Liver (tissue), 8 donors: ENCODE measurements at regions not wholly inside any gene's neighbourhood (a gene's known extent, or its start where the extent isn't known, plus 50 kb on each side); places are given as distances from the start of the nearest gene placed in this dataset.

ENCODE experiments used
- DNase-seq: peaks from one replicate; pipeline ENCODE4 v3.0.0-alpha.2; 2017; ENCODE audit warnings: low spot score
- H3K27ac ChIP-seq, 2 donors: one replicate each; pipeline ENCODE4 v1.7.0; 2013; ENCODE audit warnings: inconsistent platforms in 2 of 2, low read length in 2 of 2, control low read depth in 1 of 2, low read depth in 1 of 2, mild to moderate bottlenecking in 1 of 2
- H3K27me3 ChIP-seq, 4 donors: one replicate each; pipeline versions ENCODE4 v1.6.1 to v1.7.0; 2013; ENCODE audit warnings: low read length in 3 of 4, inconsistent platforms in 1 of 4, mild to moderate bottlenecking in 1 of 4, moderate library complexity in 1 of 4; ENCODE audit not compliant: control insufficient read depth in 4 of 4, insufficient read depth in 4 of 4
- H3K36me3 ChIP-seq, 4 donors: one replicate each; pipeline versions ENCODE4 v1.6.1 to v1.7.0; 2013; ENCODE audit warnings: low read length in 3 of 4, mild to moderate bottlenecking in 3 of 4, low read depth in 1 of 4, moderate library complexity in 1 of 4; ENCODE audit not compliant: control insufficient read depth in 4 of 4, insufficient read depth in 3 of 4
- H3K4me1 ChIP-seq, 4 donors: one replicate each; pipeline versions ENCODE4 v1.6.1 to v1.7.0; 2013; ENCODE audit warnings: low read length in 3 of 4, mild to moderate bottlenecking in 3 of 4, moderate library complexity in 1 of 4; ENCODE audit not compliant: control insufficient read depth in 4 of 4, insufficient read depth in 4 of 4
- H3K4me3 ChIP-seq, 3 donors: one replicate each; pipeline versions ENCODE4 v1.6.1 to v1.7.0; 2013; ENCODE audit warnings: low read length in 3 of 3, control low read depth in 1 of 3, low read depth in 1 of 3, mild to moderate bottlenecking in 1 of 3
- H3K9ac ChIP-seq, 2 donors: one replicate each; pipeline ENCODE4 v1.7.0; 2013; ENCODE audit warnings: low read length in 2 of 2, mild to moderate bottlenecking in 2 of 2, moderate library complexity in 2 of 2, control low read depth in 1 of 2, low read depth in 1 of 2
- H3K9me3 ChIP-seq, 4 donors: one replicate each; pipeline versions ENCODE4 v1.6.1 to v1.7.0; 2013; ENCODE audit warnings: low read length in 3 of 4; ENCODE audit not compliant: control insufficient read depth in 4 of 4
- ATF3 ChIP-seq: IDR thresholded peaks from 2 replicates; pipeline ENCODE4 v1.6.1; 2016; ENCODE audit warnings: antibody characterized with exemption
- CTCF ChIP-seq: fragments of 150-350 bp; IDR thresholded peaks from 2 replicates; pipeline ENCODE4 v1.5.1; 2017; ENCODE audit warnings: improper control_type of control experiment, low read depth, low read length; ENCODE audit not compliant: missing input control
- FOXA2 ChIP-seq: IDR thresholded peaks from 2 replicates; pipeline ENCODE4 v1.6.1; 2016; ENCODE audit warnings: antibody characterized with exemption
- GABPA ChIP-seq, 2 donors: IDR thresholded peaks in 1 of 2; conservative IDR thresholded peaks in 1 of 2; 2 replicates each; pipeline ENCODE4 v1.6.1; 2016; ENCODE audit warnings: antibody characterized with exemption in 2 of 2, mild to moderate bottlenecking in 1 of 2, moderate library complexity in 1 of 2
- HNF4G ChIP-seq: IDR thresholded peaks from 2 replicates; pipeline ENCODE4 v1.6.1; 2016; ENCODE audit warnings: antibody characterized with exemption
- JUND ChIP-seq, 2 donors: IDR thresholded peaks; 2 replicates each; pipeline ENCODE4 v1.6.1; 2016; ENCODE audit warnings: antibody characterized with exemption in 2 of 2
- MAX ChIP-seq: IDR thresholded peaks from 2 replicates; pipeline ENCODE4 v1.6.1; 2016; ENCODE audit warnings: antibody characterized with exemption
- NR2F2 ChIP-seq: IDR thresholded peaks from 2 replicates; pipeline ENCODE4 v1.6.1; 2016; ENCODE audit warnings: antibody characterized with exemption
- RAD21 ChIP-seq, 2 donors: IDR thresholded peaks; 2 replicates each; pipeline ENCODE4 v1.6.1; 2016; ENCODE audit warnings: antibody characterized with exemption in 2 of 2, mild to moderate bottlenecking in 2 of 2
- REST ChIP-seq: IDR thresholded peaks from 2 replicates; pipeline ENCODE4 v1.6.1; 2016; ENCODE audit warnings: antibody characterized with exemption, mild to moderate bottlenecking
- SP1 ChIP-seq: IDR thresholded peaks from 2 replicates; pipeline ENCODE4 v1.6.1; 2018; ENCODE audit warnings: antibody characterized with exemption, mild to moderate bottlenecking
- YY1 ChIP-seq: IDR thresholded peaks from 2 replicates; pipeline ENCODE4 v1.6.1; 2016; ENCODE audit warnings: antibody characterized with exemption, mild to moderate bottlenecking
- WGBS: extraction: QIAGEN DNeasy Blood & Tissue Kit; methylation state at CpG from one replicate; pipeline ENCODE4 v1.1.7; 2013; 5-methylcytosine and 5-hydroxymethylcytosine counted together
- donor health status: healthy.
- donor health status: healthy.
- donor health status: healthy.
- donor health status: healthy.
- donor health status: healthy.

- no peak for TF ChIP-seq NR2F2
- no peak for TF ChIP-seq REST
Measured at GRCh38 chr7:152571068-152571467, 104.9 kb downstream of the XRCC2 start (continued).

- H3K4me1 ChIP-seq: no peaks in the 10 kb centered on the region
- no peaks in the 10 kb centered on the region for H3K27me3 ChIP-seq
- no peak overlapping the region for H3K9ac ChIP-seq
- H3K36me3 ChIP-seq: no peaks in the 10 kb centered on the region
- WGBS: 86% methylated on average over 6 of the region's 6 CpGs
- H3K4me3 ChIP-seq: no peak overlapping the region
- no peak for TF ChIP-seq MAX
- no peak for TF ChIP-seq RAD21 (IDR thresholded peaks at IDR 0.05)
- no peak for TF ChIP-seq CTCF
- no peak for TF ChIP-seq JUND (IDR thresholded peaks at IDR 0.05)
- TF ChIP-seq GABPA (IDR thresholded peaks at IDR 0.05 in 1 of 2, conservative IDR thresholded peaks at IDR 0.05 in 1 of 2): no peak
- TF ChIP-seq YY1: no peak
- TF ChIP-seq HNF4G: no peak
- TF ChIP-seq REST: no peak
- TF ChIP-seq SP1: no peak
- TF ChIP-seq ATF3: no peak
- no peak for TF ChIP-seq FOXA2
- no peaks in the 10 kb centered on the region for H3K9me3 ChIP-seq
- H3K27ac ChIP-seq: no peak overlapping the region
- DNase-seq: no peak
Measured at GRCh38 chr7:152568972-152569371, 107.0 kb downstream of the XRCC2 start.
